HUES64 (cell line): ENCODE measurements at regions not wholly inside any gene's neighbourhood (a gene's known extent, or its start where the extent isn't known, plus 50 kb on each side); places are given as distances from the start of the nearest gene placed in this dataset.

Experiments used
- H3K27ac ChIP-seq: 2 replicates; pipeline ENCODE4 v1.7.0; 2013; ENCODE audit warnings: low read depth, low read length, inconsistent platforms
- H3K27me3 ChIP-seq: 2 replicates; pipeline ENCODE4 v1.6.1; 2013; ENCODE audit warnings: mild to moderate bottlenecking, low read length; ENCODE audit not compliant: insufficient read depth
- H3K36me3 ChIP-seq: 2 replicates; pipeline ENCODE4 v1.6.1; 2013; ENCODE audit warnings: mild to moderate bottlenecking, low read length; ENCODE audit not compliant: insufficient read depth
- H3K4me1 ChIP-seq: 2 replicates; pipeline ENCODE4 v1.6.1; 2013; ENCODE audit warnings: mild to moderate bottlenecking, low read length, moderate library complexity; ENCODE audit not compliant: insufficient read depth
- H3K4me3 ChIP-seq: 2 replicates; pipeline ENCODE4 v1.5.1; 2013; ENCODE audit warnings: mild to moderate bottlenecking, low read length, moderate library complexity
- H3K9ac ChIP-seq: 2 replicates; pipeline ENCODE4 v1.6.1; 2013; ENCODE audit warnings: mild to moderate bottlenecking, low read depth, low read length
- H3K9me3 ChIP-seq: 2 replicates; pipeline ENCODE4 v1.6.1; 2013; ENCODE audit warnings: low read depth, low read length; ENCODE audit not compliant: insufficient read depth
- WGBS: fragments of 150-250, 120-280 bp; methylation state at CpG from one replicate; pipeline ENCODE4 v1.1.7; 2013; ENCODE audit warnings: missing lambda C conversion rate; 5-methylcytosine and 5-hydroxymethylcytosine counted together

- Histone ChIP-seq H3K9me3 (peaks cover under 1% of the 10 kb centered on the region; the same call in 1 of the 2 replicates), H3K27me3 (no peaks in the 10 kb centered on the region), H3K27ac (no peak overlapping the region), H3K4me3 (no peak overlapping the region), H3K9ac (no peak overlapping the region), H3K36me3 (no peaks in the 10 kb centered on the region), H3K4me1 (no peaks in the 10 kb centered on the region)
- WGBS, result 93% methylated on average over 7 of the region's 7 CpGs
Measured at GRCh38 chr4:135316266-135316779, 1114.7 kb upstream of the PABPC4L start.

GRCh38 chr4:135290136-135290535 lies 1088.5 kb upstream of the PABPC4L start:
- 94% methylated on average over 2 of the region's 2 CpGs for WGBS
- Histone ChIP-seq H3K9me3 (0 out of 2 replicates have a peak, but pooled peaks cover 2% of the 10 kb centered on the region), H3K36me3 (no peaks in the 10 kb centered on the region), H3K27ac (no peak overlapping the region), H3K27me3 (no peaks in the 10 kb centered on the region), H3K4me3 (no peak overlapping the region), H3K4me1 (no peaks in the 10 kb centered on the region), H3K9ac (no peak overlapping the region)

GRCh38 chr4:135283934-135284333 lies 1082.3 kb upstream of the PABPC4L start:
- Histone ChIP-seq H3K4me1 (0 out of 2 replicates have a peak, but pooled peaks cover 3% of the 10 kb centered on the region), H3K36me3 (no peaks in the 10 kb centered on the region), H3K9me3 (0 out of 2 replicates have a peak, but pooled peaks cover 2% of the 10 kb centered on the region), H3K4me3 (no peak overlapping the region), H3K27me3 (no peaks in the 10 kb centered on the region), H3K27ac (no peak overlapping the region), H3K9ac (no peak overlapping the region)

GRCh38 chr4:135282676-135283075 lies 1081.1 kb upstream of the PABPC4L start:
- Histone ChIP-seq H3K36me3 (no peaks in the 10 kb centered on the region), H3K4me3 (no peak overlapping the region), H3K9me3 (0 out of 2 replicates have a peak, but pooled peaks cover 2% of the 10 kb centered on the region), H3K27me3 (no peaks in the 10 kb centered on the region), H3K27ac (no peak overlapping the region), H3K4me1 (0 out of 2 replicates have a peak, but pooled peaks cover 5% of the 10 kb centered on the region), H3K9ac (no peak overlapping the region)
- 95% methylated on average over 1 of the region's 1 CpG for WGBS

GRCh38 chr4:135281230-135281629 lies 1079.6 kb upstream of the PABPC4L start:
- Histone ChIP-seq H3K9ac (no peak overlapping the region), H3K9me3 (no peaks in the 10 kb centered on the region), H3K4me1 (0 out of 2 replicates have a peak, but pooled peaks cover 5% of the 10 kb centered on the region), H3K36me3 (no peaks in the 10 kb centered on the region), H3K4me3 (no peak overlapping the region), H3K27ac (no peak overlapping the region), H3K27me3 (no peaks in the 10 kb centered on the region)
- WGBS, result 91% methylated on average over 1 of the region's 3 CpGs

- Histone ChIP-seq H3K4me1 (0 out of 2 replicates have a peak, but pooled peaks cover 5% of the 10 kb centered on the region), H3K27me3 (no peaks in the 10 kb centered on the region), H3K4me3 (no peak overlapping the region), H3K36me3 (no peaks in the 10 kb centered on the region), H3K9ac (no peak overlapping the region), H3K9me3 (no peaks in the 10 kb centered on the region), H3K27ac (no peak overlapping the region)
- 77% methylated on average over 2 of the region's 2 CpGs for WGBS
Measured at GRCh38 chr4:135277980-135278315, 1076.4 kb upstream of the PABPC4L start.

- 94% methylated on average over 4 of the region's 5 CpGs for WGBS
- Histone ChIP-seq H3K36me3 (no peaks in the 10 kb centered on the region), H3K27ac (no peak overlapping the region), H3K27me3 (no peaks in the 10 kb centered on the region), H3K9me3 (no peaks in the 10 kb centered on the region), H3K4me1 (0 out of 2 replicates have a peak, but pooled peaks cover 5% of the 10 kb centered on the region), H3K9ac (no peak overlapping the region), H3K4me3 (no peak overlapping the region)
Measured at GRCh38 chr4:135277068-135277979, 1075.7 kb upstream of the PABPC4L start.

- Histone ChIP-seq H3K4me1 (0 out of 2 replicates have a peak, but pooled peaks cover 3% of the 10 kb centered on the region), H3K36me3 (no peaks in the 10 kb centered on the region), H3K27ac (no peak overlapping the region), H3K4me3 (no peak overlapping the region), H3K9ac (no peak overlapping the region), H3K27me3 (no peaks in the 10 kb centered on the region), H3K9me3 (no peaks in the 10 kb centered on the region)
- WGBS, result no CpG with 5 or more reads among the region's 1 CpG
Measured at GRCh38 chr4:135274416-135274815, 1072.8 kb upstream of the PABPC4L start.

- no peaks in the 10 kb centered on the region for H3K9me3 ChIP-seq
- H3K27me3 ChIP-seq, result no peaks in the 10 kb centered on the region
- no peak overlapping the region for H3K9ac ChIP-seq
- no peak overlapping the region for H3K4me3 ChIP-seq
- no peaks in the 10 kb centered on the region for H3K4me1 ChIP-seq
- no peaks in the 10 kb centered on the region for H3K36me3 ChIP-seq
- no peak overlapping the region for H3K27ac ChIP-seq
- 96% methylated on average over 7 of the region's 7 CpGs for WGBS
Measured at GRCh38 chr4:135269125-135269890, 1067.7 kb upstream of the PABPC4L start.

GRCh38 chr4:135268369-135268768 lies 1066.8 kb upstream of the PABPC4L start:
- no peak overlapping the region for H3K27ac ChIP-seq
- no peaks in the 10 kb centered on the region for H3K36me3 ChIP-seq
- no peak overlapping the region for H3K4me3 ChIP-seq
- WGBS, result 83% methylated on average over 1 of the region's 3 CpGs
- no peaks in the 10 kb centered on the region for H3K9me3 ChIP-seq
- H3K27me3 ChIP-seq, result no peaks in the 10 kb centered on the region
- H3K9ac ChIP-seq, result no peak overlapping the region
- H3K4me1 ChIP-seq, result no peaks in the 10 kb centered on the region
